HUDEP-2 (cell line): ENCODE measurements at regions not wholly inside any gene's neighbourhood (a gene's known extent, or its start where the extent isn't known, plus 50 kb on each side); places are given as distances from the start of the nearest gene placed in this dataset.
"Not testable (repeated sequence)": the region's sequence is repeated elsewhere in the genome, so short reads cannot be mapped to it uniquely, and the experiment has no call there.

ENCODE experiments used
- DNase-seq, 76 experiments: peaks; one replicate each; lab custom pipeline; 2025; ENCODE audit not compliant: unreplicated experiment in 76 of 76; lab: John Stamatoyannopoulos, UW

GRCh38 chr5:122665051-122665450 lies 109.8 kb upstream of the SNX2 start:
- DNase-seq: no peak

- DNase-seq: no peak
Measured at GRCh38 chr5:122668552-122668951, 106.3 kb upstream of the SNX2 start.

- DNase-seq: not testable (repeated sequence)
Measured at GRCh38 chr5:122669709-122670108, 105.2 kb upstream of the SNX2 start.

GRCh38 chr5:122673343-122673742 lies 101.5 kb upstream of the SNX2 start:
- DNase-seq: no peak

- DNase-seq: no peak
Measured at GRCh38 chr5:122674385-122674784, 100.5 kb upstream of the SNX2 start.

GRCh38 chr5:122680623-122681350 lies 94.1 kb upstream of the SNX2 start:
- DNase-seq: no peak

- no peak for DNase-seq
Measured at GRCh38 chr5:122683631-122684030, 91.2 kb upstream of the SNX2 start.

GRCh38 chr5:122690266-122690665 lies 84.6 kb upstream of the SNX2 start:
- DNase-seq: no peak

GRCh38 chr5:122691931-122692330 lies 82.9 kb upstream of the SNX2 start:
- no peak for DNase-seq

- DNase-seq: no peak
Measured at GRCh38 chr5:122693963-122694362, 80.9 kb upstream of the SNX2 start.

GRCh38 chr5:122694884-122695283 lies 80.0 kb upstream of the SNX2 start:
- no peak for DNase-seq

GRCh38 chr5:122696735-122697134 lies 78.1 kb upstream of the SNX2 start:
- not testable (repeated sequence) for DNase-seq

GRCh38 chr5:122697191-122697590 lies 77.7 kb upstream of the SNX2 start:
- no peak for DNase-seq

- no peak for DNase-seq
Measured at GRCh38 chr5:122699201-122699600, 75.7 kb upstream of the SNX2 start.

GRCh38 chr5:122701640-122702523 lies 73.0 kb upstream of the SNX2 start:
- DNase-seq: no peak

GRCh38 chr5:122702524-122702875 lies 72.4 kb upstream of the SNX2 start:
- DNase-seq: no peak

GRCh38 chr5:122703203-122703602 lies 71.7 kb upstream of the SNX2 start:
- DNase-seq: no peak

- DNase-seq: peak in 24 of 76 experiments; percentile 3 to 67 (median 34)
Measured at GRCh38 chr5:122704247-122705036, 70.4 kb upstream of the SNX2 start.

- no peak for DNase-seq
Measured at GRCh38 chr5:122705851-122706250, 69.0 kb upstream of the SNX2 start.

GRCh38 chr5:122707796-122708195 lies 67.1 kb upstream of the SNX2 start:
- no peak for DNase-seq

- DNase-seq: no peak
Measured at GRCh38 chr5:122713041-122713440, 61.8 kb upstream of the SNX2 start.
